D721Med (cell line): ENCODE measurements at regions not wholly inside any gene's neighbourhood (a gene's known extent, or its start where the extent isn't known, plus 50 kb on each side); places are given as distances from the start of the nearest gene placed in this dataset.

Source experiments
- DNase-seq: peaks from one replicate; pipeline ENCODE4 v3.0.0; 2011; ENCODE audit warnings: low spot score; ENCODE audit not compliant: insufficient read length
- FAIRE-seq: peaks from 2 replicates; lab custom pipeline; 2011; peaks lifted over from hg19 to GRCh38; lab: Jason Lieb, UNC
- TF ChIP-seq, protein P1 (sequence below): IDR thresholded peaks from 2 replicates; pipeline ENCODE4 v1.5.1; 2012; ENCODE audit warnings: mild to moderate bottlenecking, control low read depth; ENCODE audit not compliant: insufficient read depth; ENCODE audit errors: missing control alignments

DNA sequence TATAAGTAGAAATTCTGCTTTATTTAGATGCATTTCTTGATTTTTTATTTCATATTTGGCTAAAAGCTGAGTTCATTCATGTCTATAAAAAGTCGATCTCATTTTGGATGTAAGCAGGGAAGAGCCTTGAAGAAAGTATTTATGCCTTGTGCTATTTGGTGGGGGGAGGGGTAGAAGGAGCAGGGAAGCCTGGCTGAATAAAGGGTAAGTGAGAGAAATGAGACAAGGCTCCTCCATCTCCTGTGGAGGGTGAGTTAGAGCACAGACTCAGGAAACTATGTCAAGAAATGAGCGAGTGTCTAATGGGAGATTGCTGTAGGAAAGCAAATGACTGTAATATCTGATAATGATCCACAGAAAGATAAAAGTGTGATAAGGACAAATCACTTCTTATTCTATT is 121.8 kb upstream of the ATP11B start:
- FAIRE-seq (no peak), DNase-seq (no peak)
- TF ChIP-seq, protein P1, sequence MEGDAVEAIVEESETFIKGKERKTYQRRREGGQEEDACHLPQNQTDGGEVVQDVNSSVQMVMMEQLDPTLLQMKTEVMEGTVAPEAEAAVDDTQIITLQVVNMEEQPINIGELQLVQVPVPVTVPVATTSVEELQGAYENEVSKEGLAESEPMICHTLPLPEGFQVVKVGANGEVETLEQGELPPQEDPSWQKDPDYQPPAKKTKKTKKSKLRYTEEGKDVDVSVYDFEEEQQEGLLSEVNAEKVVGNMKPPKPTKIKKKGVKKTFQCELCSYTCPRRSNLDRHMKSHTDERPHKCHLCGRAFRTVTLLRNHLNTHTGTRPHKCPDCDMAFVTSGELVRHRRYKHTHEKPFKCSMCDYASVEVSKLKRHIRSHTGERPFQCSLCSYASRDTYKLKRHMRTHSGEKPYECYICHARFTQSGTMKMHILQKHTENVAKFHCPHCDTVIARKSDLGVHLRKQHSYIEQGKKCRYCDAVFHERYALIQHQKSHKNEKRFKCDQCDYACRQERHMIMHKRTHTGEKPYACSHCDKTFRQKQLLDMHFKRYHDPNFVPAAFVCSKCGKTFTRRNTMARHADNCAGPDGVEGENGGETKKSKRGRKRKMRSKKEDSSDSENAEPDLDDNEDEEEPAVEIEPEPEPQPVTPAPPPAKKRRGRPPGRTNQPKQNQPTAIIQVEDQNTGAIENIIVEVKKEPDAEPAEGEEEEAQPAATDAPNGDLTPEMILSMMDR: no peak

DNA sequence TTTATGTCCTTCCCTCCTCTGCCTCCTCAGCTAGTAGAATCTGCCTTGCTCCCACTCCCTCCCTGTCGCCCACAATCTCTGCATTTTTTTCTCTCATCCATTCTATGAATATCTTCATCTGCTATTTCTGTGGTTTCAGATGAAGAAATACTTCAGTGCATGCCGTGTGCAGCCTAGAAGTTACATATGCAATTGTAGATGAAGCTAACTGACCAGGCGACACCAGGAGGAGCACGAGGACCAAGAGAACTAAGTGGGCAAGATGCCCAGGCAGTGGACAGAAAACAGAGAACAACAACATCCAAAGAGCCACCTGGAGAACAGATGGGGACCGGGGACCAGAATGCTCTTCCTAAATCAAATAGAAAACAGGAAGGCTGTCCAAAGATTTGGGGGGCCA is 121.4 kb upstream of the ATP11B start:
- DNase-seq (no peak), FAIRE-seq (no peak)
- TF ChIP-seq, protein P1: no peak

DNA sequence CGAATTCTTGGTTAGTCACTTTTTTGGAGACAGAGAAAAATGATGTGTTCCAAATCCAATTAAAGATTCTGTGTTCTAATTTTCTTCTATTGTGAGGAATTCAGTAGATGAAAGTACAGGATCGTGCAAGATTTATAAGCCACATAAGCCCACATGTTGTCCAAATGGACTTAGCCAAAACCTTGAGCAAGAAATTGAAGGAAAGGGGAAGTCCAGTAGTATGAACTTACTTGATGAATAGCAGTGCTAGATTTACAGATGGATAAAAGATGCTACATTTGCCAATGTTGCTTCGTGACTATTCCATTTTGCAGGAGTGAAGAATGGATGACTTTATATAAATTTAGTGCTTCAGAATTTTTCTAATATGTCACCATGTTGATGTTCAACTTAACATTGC is 120.0 kb upstream of the ATP11B start:
- TF ChIP-seq, protein P1: no peak
- FAIRE-seq: no peak
- DNase-seq: no peak

DNA sequence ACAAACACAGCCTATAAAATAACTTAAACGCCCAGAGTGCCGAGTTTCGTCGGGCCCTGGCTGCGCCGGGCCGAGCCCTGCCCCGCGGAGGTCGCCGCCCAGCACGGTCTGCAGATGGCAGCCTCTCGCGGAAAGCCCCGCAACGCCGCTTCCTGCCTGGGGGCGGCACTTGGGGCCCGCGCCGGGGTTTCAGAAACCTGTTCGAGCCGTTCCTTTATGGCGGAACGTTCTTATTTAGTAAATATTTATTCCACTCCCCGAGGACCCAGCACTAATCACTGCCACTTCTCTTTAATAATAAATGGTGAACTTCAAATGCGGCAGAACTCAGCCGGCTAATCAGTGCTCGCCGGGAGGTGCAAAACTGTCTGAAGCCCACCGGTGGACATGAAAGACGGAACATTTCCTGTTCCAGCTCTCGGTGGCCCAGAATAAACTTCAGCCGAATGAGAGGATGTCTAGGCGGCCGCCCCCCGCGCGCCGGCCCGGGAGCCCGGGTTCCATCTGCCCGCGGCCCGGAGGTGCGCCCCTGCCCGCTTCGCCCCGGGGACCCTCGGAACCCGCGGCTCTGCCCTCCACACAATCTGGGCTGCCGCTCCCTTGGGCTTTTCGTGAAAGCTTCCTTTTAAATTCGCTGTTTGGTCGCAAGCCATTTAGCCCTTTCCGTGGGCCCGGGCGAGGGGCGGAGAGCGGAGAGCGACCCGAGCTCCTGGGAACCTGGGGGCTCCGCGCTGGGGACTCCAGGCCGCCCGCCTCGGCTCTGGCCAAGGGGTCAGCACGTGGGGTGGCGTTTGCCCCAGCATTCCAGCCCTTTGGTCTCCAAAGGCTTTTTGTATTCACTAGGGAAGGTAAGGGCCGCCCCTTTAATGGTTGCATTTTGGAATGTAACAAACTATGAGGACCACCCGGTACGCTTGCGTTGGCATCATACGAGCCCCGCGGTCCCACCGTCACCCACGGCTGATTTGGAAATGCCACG is 110.8 kb upstream of the ATP11B start:
- FAIRE-seq (no peak), DNase-seq (no peak)
- TF ChIP-seq, protein P1: peak; percentile 5

DNA sequence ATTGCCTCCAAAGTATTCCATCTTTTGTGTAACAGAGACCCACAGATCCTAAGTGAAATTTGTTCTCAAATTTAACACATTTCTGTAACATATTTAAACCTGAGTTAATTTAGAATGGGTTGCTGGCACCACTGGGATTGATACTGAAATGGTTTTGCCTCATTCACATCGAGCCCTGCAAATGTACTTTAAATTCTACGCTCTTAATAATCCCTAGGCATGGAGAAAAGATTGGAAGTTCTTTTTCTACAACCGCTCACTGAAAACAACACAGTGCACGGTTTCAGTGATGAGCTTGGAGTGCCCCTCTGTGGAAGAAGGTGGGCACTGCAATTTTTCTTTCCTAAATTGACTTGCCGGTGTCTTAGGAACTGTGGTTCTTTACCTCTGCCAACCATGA is 109.9 kb upstream of the ATP11B start:
- peak; percentile 27 for DNase-seq
- peak; percentile 84 for FAIRE-seq
- TF ChIP-seq, protein P1: peak; percentile 96

DNA sequence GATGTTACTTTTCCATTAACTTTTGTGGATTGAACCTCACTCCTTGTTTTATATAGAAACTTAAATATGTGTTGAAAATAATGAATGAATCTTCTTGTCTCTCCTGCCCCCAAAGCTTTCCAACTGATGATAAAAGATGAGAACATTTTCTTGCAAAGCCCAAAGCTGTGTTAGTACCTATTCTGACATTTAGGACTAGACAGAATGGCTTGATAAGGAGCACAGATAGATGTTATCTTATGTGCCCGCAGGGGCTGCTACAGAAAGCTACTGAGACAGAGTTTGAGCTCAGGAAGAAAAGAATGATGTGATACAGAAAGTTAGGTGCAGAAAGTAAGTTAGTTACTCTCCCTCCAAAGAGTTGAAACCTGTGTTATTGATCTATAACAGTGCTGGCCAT is 109.4 kb upstream of the ATP11B start:
- no peak for FAIRE-seq
- DNase-seq: no peak
- TF ChIP-seq, protein P1: no peak

DNA sequence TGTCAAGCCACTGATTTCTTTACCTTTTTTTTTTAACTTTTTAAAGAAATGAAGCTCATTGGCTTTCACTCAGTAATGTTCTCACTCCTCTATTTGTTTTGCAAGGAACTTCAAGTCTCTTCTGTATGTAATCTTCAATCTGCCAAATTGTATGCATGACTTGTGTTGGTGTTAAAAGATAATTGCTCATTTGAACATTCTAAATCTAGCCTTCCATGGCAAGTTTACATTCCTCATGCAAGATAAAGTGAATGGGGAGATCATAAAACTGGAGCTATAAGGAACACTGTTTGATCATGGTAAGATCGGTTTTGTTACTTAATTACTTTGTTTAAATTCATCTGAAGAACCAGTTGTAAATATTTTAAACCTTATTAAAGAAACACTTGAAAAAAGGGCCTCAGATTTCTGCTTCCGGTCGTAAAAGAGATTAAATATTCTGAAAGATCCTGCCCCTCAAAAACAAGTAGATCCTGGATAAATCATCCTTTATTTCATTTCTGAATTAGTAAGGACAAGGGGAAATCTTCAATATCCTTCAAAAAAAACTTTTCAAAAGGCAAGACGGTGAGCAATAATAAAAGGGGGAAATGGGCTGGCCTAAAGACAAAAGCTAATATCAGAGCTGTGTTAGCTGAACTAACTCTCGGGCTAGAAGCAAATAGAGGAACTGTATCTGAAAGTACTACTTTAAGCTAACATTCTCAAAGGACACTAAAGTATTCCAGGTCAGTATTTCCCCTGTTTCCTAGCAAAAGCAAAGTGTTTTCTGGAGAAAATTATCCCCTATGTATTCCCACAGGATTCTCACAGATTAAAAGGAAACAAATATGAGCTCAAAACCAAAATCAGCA is 107.0 kb upstream of the ATP11B start:
- DNase-seq (no peak), FAIRE-seq (no peak)
- TF ChIP-seq, protein P1: no peak
